NCI-H1105 (cell line): ENCODE measurements at regions not wholly inside any gene's neighbourhood (a gene's known extent, or its start where the extent isn't known, plus 50 kb on each side); places are given as distances from the start of the nearest gene placed in this dataset.

Experiments
- DNase-seq: peaks from one replicate; lab custom pipeline; 2025; lab: John Stamatoyannopoulos, UW

- no peak for DNase-seq
These were observed 53.7 kb downstream of the RPS12 start for GRCh38 chr6:132868057-132868456.

DNA sequence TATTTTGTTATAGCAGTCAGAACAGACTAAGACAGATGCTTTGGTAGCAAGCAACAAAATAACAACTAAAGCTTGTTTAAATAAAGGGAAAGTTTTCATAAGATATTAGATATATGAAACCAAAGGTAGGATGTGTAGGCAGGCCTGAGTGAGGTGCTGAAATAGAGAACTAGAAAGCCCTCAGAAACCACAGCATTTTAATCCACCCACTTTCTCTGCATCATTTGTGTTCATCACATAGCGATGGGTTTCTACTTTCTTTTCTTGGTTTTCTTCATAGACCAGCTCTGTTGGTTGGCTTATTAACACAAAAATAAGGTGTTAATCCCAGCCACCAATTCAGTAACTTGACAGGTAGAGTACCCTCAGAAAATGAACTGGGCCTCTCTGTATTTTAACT is 58.6 kb downstream of the RPS12 start:
- no peak for DNase-seq

GRCh38 chr6:132877003-132877402 is 62.6 kb downstream of the RPS12 start:
- DNase-seq, result no peak

DNA sequence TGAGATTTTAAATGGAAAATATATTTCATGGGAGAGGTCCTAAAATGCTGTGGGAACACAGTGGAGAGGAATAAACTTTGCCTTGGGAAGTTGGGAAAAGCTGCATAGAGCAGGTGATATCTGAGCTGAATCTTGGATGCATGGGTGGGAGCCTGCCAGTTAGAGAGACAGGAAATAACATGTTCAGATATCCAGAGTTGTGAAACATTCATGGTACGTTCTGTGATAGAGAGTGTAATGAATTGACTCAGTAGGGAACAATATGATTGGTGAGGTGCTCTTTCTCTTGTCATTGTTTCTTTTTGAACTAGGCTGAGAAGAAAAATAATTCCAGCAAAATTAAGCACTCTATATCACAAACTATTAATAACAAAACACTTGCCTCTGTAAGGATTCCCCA is 72.8 kb downstream of the RPS12 start:
- DNase-seq, result no peak

- DNase-seq, result no peak
These were observed 74.3 kb downstream of the RPS12 start for GRCh38 chr6:132888701-132889100.

- DNase-seq, result no peak
These were observed 78.8 kb downstream of the RPS12 start for GRCh38 chr6:132892929-132893771.

- no peak for DNase-seq
These were observed 79.6 kb downstream of the RPS12 start for GRCh38 chr6:132893772-132894490.

- no peak for DNase-seq
These were observed 84.0 kb downstream of the RPS12 start for GRCh38 chr6:132898376-132898775.

DNA sequence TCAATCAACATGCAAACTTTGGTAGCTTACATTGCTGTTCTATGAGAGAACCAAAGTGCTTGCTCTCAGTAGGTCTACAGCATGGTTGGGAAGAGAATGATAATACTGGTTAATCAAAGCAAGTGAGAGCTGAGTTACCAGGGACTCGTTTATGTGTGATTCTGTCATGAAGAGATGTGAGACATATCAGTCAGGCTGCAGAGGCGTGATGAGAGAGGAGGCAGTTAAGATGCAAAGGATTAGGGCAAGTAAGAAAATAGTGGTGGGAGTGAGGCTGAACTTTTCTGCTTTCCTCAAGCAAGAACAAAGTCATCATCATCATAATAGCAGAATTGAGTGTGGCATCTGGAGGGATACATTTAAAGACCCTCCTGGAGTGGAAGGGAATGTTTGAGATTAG is 86.5 kb downstream of the RPS12 start:
- DNase-seq, result no peak

- no peak for DNase-seq
These were observed 88.5 kb downstream of the RPS12 start for GRCh38 chr6:132902901-132903300.

- DNase-seq, result no peak
These were observed 92.9 kb downstream of the RPS12 start for GRCh38 chr6:132907231-132907630.

DNA sequence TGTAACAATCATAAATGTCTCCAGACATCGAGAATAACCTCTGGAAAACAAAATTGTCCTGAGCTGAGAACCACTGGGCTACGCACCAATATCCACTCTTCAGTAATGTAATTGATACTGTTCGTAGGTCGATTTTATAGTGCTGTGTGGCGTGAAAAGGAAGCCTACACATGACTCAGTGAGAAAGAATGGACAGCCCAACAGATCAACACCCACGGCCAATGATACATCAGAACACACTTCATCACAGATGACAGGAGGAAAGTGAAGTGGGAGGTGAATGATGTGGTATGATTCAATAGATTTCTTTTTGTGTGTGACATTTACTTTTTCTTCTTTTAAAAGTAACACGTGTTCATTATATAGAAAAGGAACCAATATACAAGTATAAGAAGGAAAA is 93.5 kb downstream of the RPS12 start:
- no peak for DNase-seq

- DNase-seq, result no peak
These were observed 95.4 kb downstream of the RPS12 start for GRCh38 chr6:132909742-132910141.

DNA sequence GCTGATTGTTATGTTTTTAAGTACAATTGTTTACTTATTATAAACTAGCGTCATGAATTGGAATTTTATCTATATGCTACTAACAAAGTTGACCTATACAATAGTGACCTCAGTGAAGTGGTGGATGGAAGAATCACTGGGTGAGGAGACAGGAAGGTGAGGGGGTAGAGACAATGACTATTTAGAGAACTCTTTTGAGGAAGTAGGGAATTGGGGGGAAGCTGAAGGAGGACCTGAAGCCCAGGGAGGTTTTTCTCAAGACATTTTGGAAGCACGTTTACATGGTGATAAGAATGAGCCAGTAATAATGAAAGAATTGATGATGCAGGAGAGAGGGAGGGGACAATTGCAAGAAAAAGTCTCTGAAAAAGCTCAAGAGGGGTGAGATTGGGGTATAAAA is 96.4 kb downstream of the RPS12 start:
- no peak for DNase-seq

GRCh38 chr6:132919045-132919860 is 104.9 kb downstream of the RPS12 start:
- peak; percentile 10 for DNase-seq

DNA sequence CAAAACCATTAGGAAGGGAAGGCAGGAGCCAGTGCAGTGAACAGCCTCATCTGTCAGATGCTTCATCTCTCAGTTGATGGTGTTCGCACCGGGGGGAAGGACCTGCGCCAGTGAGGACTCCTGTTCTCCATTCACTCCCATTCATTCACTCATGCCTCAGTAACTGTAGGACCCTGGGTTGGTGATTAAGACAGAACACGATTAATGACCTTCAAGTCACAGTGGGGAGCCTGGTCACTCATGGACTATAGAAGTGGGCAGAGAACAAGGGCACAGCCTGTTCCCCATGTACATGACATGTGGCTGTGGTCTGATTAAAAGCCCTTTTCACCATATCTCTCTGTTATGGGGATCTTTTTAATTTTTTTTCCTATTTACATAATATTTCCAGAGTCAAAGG is 113.3 kb downstream of the RPS12 start:
- no peak for DNase-seq

- DNase-seq, result no peak
These were observed 114.8 kb downstream of the RPS12 start for GRCh38 chr6:132929141-132929540.

DNA sequence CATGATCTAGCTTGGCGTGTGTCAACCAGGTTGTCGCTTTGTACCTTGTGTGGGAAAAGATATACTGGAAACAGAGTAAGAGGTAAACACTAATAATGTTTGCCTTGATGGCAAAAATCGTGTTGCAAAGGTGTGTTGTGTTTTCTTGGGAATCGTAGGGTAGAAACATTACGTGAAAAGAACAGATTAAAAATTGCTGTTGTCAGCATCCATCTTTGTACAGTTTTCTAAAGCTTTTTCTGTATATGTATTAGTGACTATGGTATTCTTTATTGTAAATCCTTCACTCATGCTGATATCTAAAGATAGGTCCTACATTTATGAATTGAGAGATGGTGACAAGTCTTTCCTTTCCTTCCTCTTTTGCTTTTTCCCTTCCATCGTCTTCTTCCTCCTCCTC is 116.9 kb downstream of the RPS12 start:
- no peak for DNase-seq

DNA sequence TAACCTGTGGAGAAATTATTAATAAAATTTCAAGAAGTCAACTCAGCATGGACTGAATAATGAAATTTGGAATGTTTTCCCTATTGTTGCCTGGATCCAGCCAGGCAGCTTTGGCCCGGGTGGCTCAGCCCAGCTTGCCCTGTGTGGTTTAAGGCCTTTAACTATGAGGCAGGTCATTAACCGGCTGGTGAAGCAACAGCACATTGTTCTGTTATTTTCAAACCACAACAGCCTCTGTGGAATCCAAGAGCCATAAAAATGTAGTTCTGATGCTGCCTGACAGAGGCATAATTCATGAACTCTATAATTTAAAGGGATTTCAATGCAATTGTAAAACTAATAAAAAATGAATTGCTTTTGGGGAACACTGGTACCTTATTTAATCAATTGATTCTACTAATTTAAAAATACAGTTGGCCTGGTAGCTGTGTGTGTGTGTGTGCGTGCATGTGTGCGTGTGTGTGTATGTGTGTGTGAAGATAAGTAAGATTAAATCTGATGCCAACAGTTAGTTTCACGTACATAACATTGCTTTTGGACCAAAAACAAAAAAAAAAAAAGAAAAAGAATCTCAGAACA is 117.7 kb downstream of the RPS12 start:
- no peak for DNase-seq

- DNase-seq, result no peak
These were observed 118.2 kb downstream of the RPS12 start for GRCh38 chr6:132932588-132932987.

- peak; percentile 8 for DNase-seq
These were observed 118.7 kb downstream of the RPS12 start for GRCh38 chr6:132933090-132933489.

- no peak for DNase-seq
These were observed 120.1 kb downstream of the RPS12 start for GRCh38 chr6:132934496-132934895.
